Right lung (tissue), 2 donors: ENCODE measurements at regions not wholly inside any gene's neighbourhood (a gene's known extent, or its start where the extent isn't known, plus 50 kb on each side); places are given as distances from the start of the nearest gene placed in this dataset.
"Not testable (repeated sequence)": the region's sequence is repeated elsewhere in the genome, so short reads cannot be mapped to it uniquely, and the experiment has no call there.

ENCODE experiments used
- DNase-seq, 2 donors: peaks; one replicate each; pipeline ENCODE4 v3.0.0-alpha.2; 2013

DNA sequence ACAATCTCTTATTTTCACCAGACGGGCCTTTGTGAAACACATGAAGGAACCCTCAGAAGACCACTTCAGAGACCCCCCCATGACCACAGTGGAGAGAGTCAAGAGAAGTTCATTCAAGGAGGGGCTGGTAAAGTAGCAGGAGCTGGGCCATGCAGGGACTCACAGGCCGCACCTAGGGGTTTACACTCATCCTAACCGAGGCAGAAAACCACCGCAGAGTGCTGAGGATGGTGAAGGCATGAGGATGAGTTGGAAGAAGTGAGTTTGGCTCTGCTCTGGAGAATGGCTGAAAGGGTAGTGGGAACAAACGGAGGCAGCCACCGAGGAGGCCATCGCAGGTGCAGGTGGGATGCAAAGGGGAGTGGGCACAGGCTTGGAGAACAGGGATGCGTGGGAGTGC lies 1046.9 kb downstream of the UQCRFS1 start:
- no peak for DNase-seq

DNA sequence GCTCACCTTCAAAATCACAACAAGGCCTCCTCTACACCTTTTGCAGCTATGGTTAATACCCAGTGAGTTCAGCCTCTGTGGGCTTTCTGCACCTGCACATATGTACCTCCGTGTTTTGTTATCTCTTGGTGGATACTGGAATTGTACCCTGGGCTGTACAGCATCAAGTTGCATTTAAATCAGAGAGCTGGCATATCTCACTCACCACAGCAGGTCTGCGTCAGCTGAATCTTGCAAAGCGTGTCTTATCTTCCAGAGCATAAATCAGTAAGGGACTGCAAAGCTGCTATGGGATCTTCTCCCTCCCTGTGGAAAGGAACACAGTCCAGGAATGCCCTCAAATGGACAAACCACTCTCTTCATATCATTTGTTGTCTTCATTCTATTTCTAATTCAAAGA lies 1048.7 kb downstream of the UQCRFS1 start:
- DNase-seq = no peak

DNA sequence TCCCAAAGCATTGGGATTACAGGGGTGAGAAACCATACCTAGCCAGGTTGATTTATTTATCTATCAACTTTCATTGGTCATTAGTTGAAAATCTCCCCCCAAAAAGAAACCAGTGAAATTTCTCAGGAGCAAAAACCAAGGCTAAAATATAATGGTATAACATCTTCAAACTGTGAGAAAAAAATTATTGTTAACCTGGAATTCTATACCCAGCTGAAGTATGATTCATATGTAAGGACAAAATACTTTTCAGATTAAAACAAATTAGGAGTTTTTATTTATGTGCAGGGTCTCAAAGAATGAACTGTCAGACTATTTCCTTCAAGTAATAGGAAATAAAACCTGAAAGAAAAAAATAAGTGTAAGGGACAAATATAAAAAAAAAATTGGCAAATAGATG lies 1053.9 kb downstream of the UQCRFS1 start:
- no peak for DNase-seq

DNA sequence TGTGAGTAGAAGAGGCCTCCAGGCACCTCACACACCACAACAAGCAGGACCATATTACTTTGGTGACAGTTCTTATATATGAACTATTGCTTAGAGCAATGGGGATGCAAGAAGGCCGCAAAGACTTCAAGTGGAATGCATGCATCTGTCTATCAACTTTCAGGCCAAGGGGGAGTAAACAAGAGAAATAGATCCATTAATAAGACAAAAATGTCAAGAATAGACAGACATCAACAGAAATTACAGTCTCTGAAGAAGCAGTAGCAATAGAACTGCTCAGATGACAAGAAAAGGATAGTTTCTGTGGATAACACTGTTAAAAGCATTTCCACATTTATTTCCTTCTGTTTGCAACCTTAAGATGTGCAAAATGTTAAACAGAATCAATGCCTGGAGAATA lies 1057.7 kb downstream of the UQCRFS1 start:
- no peak for DNase-seq

DNA sequence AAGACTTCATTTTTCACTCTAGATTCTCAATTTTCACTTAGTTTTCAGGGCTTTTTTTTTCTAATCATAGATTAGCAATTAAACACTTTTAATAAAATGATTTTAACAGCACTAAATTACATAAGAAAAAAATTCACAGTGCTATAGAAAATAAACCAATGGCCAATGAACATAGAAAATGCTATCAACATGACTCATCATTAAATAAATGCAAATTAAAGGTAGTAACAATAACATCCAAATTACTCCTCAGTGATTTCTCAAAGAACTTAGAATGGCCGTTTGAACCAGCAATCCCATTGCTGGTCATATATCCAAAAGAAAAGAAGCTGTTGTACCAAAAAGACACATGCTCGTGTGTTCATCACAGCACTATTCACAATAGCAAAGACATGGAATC lies 1058.9 kb downstream of the UQCRFS1 start:
- no peak for DNase-seq

DNA sequence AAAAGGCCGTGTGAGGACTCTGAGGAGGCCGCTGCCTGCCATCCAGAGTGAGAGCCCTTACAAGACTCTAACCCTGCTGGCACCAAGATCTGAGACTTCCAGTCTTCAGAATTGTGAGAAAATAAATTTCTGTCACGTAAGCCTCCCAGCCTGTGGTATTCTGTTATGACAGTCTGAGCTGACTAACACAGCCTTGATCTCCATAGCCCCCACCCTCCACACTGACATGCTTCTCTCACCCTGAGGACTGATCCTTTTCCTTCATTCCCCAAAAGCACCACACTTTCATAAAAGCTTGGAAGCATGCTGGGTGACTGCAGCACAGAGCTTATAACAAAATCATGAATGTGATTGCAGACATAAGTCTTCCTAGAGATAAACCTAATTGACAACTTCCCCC lies 1059.8 kb downstream of the UQCRFS1 start:
- DNase-seq = no peak

DNA sequence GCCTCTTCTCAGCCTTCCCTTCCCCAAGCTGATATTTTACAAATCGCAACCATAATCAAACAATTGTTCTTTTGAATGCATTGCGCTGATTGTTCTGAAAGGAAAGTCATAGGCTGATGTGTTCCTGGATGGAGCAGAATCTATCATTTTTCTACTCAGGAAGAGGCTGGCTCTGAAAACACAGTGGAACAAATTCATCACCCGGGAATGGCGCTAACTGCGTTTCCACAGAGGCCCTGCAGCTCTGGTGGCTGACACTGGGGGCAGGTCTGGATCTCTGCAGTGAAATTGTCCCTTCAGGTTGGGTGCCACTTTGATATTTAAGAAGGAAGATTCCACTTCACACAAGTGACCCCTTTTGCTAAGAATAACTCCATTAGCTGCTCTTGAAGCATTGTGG lies 1060.8 kb downstream of the UQCRFS1 start:
- no peak for DNase-seq

DNA sequence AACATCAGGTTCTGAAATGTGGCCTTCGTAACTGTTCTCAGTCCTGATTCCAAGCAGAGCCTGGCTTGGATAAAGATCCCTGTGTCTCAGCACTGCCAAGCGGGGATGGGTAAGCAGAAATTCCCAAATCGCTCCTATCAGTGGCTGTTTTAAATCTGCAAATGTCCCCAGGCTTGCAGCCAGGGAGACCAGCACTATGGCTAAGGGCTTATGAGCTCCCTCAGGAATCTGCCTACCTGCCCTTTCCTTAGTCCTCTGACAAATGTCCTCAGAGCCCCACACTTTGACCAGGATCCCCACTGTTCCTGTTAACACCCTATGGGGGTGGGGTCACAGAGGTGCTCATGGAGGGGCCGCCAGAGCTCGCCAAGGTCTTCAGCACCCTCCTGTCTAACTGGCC lies 1062.8 kb downstream of the UQCRFS1 start:
- no peak for DNase-seq

DNA sequence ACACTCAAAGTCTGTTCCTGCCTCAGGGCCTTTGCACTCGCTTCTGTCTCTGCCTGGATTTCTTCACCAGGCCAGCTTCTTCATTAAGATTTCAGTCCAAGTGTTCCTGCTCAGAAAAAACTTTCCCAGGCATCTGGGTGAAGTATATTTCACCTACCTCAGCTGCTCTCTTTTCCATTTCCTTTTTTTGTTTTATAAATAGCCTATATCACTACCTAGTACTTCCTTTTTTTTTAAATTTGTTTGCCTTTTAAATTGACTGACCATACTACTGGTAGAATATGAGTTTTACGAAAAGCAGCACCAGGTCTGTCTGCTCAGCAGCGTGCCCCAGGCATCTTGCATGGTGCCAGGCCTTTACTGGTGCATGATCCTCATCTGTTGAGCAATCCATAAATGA lies 1064.4 kb downstream of the UQCRFS1 start:
- DNase-seq = no peak

DNA sequence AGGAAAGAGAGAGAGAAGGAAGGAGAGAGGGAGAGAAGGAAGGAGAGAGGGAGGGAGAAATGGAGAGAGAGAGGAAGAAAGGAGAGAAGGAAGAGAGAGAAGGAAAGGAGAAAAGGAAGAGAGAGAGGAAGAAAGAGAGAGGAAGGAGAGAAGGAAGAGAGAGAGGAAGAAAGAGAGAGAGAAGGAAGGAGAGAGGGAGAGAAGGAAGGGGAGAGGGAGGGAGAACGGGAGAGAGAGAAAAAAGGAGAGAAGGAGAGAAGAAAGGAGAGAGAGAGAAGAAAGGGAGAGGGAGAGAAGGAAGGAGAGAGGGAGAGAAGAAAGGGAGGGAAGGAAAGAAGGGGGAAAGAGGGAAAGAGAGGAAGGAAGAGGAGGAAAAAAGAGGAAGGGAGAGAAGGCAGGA lies 1070.7 kb downstream of the UQCRFS1 start:
- no peak for DNase-seq

DNA sequence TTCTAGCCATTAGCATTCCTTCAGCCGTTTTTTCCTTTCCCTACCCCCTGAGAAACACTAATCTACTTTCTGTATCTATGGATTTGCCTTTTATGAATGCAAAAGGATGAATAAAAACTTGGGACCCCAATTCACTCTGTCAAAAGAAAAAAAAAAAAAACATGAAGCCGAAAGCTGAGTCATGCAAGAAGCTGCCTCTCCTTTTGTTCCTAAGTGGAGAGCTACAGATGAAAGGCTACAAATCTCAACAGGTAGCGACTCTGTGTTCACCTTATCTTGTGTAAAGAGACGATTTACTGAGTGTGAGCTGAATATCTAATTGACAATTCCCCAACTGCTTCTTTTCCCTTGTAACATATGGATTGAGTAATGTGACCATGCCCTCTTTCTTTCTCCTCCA lies 1072.8 kb downstream of the UQCRFS1 start:
- no peak for DNase-seq

DNA sequence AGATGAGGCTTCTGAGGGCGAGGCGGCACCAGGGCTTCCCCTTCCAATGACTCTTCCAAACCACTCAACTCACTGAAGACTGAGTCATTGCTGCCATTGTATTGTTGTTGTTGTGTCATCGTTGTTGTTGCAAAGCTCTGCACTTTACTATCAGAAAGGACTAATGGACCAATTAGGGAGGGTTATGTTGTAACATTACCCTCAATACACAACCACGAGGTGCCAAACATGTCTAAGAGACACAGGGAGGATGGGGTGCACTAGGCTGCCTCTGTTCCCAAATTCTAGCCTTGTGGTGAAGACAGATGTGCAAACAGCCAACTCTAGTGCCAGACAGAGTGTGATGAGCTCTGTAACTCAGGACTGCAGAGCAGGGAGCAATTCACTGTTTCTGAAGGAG lies 1075.2 kb downstream of the UQCRFS1 start:
- DNase-seq = no peak

DNA sequence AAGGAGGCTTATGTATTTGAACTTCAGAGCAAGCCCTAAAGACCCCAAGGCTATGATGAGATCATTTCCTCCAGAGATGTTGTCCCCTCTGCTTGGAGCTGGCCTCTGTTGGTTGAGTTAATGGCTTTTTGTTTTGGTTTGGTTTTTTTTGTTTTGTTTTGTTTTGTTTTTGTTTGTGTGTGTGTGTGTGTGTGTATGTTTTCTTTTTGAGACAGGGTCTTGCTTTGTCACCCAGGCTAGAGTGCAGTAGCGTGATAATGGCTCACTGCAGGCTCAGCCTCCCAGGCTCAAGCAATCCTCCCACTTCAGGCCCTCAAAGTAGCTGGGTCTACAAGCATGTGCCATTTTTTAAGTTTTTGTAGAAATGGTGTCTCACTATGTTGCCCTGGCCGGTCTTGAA lies 1076.2 kb downstream of the UQCRFS1 start:
- no peak for DNase-seq

DNA sequence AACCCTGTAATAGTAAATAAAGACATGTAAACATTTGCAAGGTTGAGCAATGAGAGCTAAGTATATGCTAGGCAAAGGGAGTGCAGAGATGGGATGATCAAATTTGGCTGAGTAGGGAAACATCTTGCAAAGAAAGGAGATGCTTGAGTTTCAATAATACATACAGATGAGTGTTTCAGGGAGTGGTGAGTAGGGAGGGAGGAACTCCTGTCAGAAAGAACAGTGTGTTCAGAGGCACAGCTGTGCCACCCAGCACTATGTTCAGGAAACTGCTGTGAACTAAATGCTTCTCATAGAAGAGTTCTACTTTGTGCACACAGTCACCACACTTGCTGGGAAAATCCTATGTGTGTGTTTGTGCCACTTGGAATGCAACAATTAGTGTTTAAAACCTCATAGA lies 1077.1 kb downstream of the UQCRFS1 start:
- DNase-seq = no peak

DNA sequence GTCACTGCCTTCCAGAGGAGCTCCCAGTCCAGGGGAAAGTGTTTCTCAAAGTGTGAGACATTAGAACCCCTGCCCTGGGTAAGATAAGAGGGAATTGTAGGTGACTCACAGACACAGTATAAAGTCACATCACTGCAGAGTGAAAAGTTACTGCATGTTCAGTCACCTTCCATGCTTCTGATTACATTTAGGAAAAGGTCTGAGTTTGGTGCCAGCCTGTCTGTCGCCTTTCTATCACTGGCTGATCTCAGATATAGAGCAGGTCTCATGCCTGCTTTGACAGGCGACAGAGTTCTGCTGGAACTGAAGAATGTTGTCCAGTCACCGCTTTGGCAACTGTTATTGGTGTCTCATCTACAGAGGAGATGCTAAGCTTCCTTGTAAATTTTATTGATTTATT lies 1078.6 kb downstream of the UQCRFS1 start:
- no peak for DNase-seq

DNA sequence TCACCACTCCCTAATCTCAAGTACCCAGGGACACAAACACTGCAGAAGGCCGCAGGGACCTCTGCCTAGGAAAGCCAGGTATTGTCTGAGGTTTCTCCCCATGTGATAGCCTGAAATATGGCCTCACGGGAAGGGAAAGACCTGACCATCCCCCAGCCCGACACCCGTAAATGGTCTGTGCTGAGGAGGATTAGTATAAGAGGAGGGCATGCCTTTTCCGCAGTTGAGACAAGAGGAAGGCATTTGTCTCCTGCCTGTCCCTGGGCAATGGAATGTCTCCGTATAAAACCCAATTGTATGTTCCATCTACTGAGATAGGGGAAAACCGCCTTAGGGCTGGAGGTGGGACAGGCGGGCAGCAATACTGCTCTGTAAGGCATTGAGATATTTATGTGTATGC lies 1082.1 kb downstream of the UQCRFS1 start:
- not testable (repeated sequence) for DNase-seq

DNA sequence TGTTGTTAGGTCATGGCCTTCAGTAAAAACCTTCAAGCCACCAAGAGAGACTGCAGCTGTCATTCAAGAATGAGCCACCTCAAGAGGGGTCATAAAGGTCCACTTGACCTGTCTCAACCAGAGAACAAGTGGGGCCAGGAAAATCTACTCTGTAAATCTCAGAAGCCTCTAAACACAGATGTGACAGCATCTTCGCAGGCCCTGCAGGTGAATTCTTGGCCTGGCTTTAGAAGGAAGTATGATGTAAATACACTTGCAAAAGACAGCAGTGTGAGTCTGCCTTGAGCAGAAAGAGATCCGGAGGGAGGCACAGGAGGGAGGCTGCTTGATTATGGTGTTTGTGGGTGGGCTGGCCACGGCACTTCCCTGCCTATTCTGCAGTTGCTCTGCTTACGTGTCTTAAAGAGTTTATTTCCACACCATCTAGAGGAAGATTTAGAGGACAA lies 1082.9 kb downstream of the UQCRFS1 start:
- no peak for DNase-seq

DNA sequence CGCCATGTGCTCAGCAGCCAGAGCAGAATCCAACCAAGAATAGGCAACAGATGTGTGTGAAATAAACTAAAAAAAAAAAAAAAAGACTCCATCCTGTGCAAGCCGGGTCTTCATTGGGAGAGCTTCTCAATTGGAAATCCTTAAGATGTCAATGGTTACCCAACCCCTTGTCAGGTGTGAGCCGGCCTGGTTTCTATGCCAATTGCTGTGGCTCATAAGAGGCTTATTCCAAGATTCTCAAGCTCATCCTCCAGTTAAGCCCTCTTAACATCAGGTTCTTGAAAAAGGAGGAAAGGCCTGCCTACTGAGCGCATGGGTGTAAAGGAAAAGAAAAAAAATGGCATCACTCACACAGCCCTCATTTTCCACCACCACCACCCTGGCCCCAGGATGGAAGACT lies 1084.6 kb downstream of the UQCRFS1 start:
- no peak for DNase-seq

DNA sequence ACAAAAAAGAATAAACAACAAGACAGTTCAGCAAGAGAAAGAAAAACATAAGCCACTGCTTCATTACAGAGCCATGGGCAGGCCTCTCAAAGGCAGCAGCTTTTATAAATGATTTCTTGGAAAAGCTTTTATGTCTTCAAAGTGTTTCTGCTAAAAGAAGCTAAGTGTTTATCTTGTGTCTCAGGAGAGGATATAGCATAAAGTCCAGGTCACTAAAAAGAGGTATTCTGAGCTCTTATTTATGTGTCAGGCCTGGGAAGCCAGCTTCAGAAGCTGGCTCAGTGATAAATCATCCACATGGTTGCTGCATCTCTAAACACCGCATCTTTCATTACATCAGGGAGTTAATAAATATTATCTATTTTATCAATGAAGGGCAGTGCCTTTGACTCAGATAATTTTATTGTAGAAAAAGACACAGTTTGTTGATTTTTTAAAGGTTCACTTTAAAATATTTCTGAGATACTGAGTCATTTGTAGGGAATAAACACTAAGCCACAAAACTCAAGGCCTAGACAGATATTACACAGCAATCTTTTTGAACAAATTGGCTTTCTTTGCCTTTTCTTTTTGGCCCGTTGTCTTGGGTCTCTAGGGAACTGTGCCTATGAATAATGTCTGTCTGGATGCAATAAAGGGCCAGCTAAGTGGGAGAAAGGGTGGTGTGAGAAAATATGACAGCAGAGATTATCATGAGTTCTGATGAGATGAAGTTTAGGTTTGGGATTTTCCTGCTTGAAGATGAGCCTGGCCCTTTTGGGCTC lies 1086.6 kb downstream of the UQCRFS1 start:
- no peak for DNase-seq

DNA sequence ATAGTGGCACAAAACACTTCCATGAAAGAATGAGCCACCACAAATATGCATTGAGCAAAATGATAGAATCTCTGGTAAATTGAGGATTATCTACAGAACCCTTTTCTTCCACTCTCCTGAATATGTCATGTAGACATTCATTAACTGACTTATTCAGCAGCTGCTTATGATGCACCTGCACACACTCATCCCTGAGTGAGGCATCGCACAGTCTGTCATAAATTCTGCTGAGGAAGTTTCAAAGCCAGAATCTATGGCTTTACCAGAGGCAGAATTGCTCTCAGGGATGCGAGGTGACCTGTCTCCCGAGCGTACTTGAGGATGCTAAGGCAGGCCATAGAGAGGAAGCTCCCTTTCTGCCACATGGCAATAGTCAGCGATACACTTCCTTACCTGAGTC lies 1090.2 kb downstream of the UQCRFS1 start:
- no peak for DNase-seq

DNA sequence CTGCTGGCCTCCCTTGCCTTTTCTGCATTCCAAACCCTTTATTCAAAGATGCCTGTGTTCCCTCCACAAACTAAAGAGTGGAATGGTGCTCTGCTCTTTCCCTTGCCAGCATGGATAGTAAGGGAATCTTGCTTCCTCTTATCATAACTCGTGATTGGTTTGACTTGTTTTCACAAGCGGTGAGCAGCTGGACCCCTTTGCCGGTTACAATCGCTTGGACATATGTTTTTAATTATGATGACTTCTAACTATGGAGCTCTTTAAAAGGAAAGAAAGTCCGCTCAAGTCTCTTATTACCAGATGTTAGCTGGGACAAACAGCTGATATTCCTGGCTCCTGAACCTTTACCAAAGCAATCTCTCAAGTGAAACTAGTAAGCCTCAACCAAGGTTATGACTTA lies 1094.7 kb downstream of the UQCRFS1 start:
- no peak for DNase-seq

DNA sequence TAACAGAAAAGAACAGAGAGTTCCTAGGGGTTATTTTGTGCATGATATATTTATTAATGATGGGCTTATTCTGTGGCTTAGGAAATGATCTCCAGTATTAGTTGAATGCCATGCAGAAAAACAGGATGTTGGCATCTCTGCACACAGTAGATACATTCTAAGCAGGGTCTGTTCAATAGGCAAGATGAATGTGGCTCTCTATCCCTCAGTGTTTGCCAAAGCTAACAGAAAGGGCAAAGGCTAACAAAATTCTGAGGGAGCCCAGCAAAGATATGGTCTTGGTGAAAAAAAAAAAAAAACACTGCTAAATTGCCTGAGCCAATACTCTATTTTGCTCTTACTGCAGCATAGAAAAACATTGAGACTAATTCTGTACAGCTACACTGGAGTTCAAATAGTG lies 1095.8 kb downstream of the UQCRFS1 start:
- no peak for DNase-seq

DNA sequence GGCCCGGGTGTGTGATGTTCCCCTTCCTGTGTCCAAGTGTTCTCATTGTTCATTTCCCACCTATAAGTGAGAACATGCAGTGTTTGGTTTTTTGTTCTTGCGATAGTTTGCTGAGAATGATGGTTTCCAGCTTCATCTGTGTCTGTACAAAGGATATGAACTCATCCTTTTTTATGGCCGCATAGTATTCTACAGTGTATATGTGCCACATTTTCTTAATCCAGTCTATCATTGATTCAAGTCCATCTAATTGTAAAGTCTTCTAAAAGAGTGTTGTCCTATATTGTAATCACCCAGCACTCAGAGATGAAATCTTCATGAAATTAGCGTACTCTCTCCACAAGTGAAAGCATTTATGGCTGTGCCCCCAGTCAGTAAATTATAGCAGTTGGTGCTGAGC lies 1096.6 kb downstream of the UQCRFS1 start:
- not testable (repeated sequence) for DNase-seq

DNA sequence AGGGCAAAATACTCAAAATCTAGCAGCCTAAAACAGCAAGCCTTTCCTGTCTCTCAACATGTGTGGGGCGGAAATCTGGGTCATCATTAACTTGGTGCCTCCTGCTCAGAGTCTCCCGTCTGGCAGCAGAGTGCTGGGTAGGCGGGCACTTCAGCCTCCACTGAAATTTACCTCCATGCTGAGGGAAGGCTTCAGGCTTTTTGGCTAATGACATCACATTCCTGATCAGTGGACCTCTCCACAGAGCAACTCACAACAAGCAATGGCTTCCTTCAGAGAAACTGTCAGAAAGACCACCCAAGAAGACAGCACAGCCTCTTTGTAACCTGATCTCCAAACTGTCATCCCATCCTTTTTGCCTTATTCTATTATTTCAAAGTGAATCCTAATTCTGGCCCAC lies 1109.0 kb downstream of the UQCRFS1 start:
- peak in 1 of 2 donors; percentile 18 for DNase-seq
